Skeletal muscle satellite cell (primary cell): ENCODE measurements at regions not wholly inside any gene's neighbourhood (a gene's known extent, or its start where the extent isn't known, plus 50 kb on each side); places are given as distances from the start of the nearest gene placed in this dataset.

Experiments
- H3K27me3 ChIP-seq: 2 replicates; pipeline ENCODE4 v1.7.0; 2013; ENCODE audit warnings: low read length; ENCODE audit not compliant: control insufficient read depth, insufficient read depth
- H3K36me3 ChIP-seq: 2 replicates; pipeline ENCODE4 v1.7.0; 2013; ENCODE audit warnings: mild to moderate bottlenecking, control low read depth, low read length; ENCODE audit not compliant: insufficient read depth
- H3K4me1 ChIP-seq: 2 replicates; pipeline ENCODE4 v1.7.0; 2013; ENCODE audit warnings: low read length; ENCODE audit not compliant: control insufficient read depth, insufficient read depth
- H3K4me2 ChIP-seq: 2 replicates; pipeline ENCODE4 v1.7.0; 2013; ENCODE audit warnings: mild to moderate bottlenecking, low read length
- H3K4me3 ChIP-seq: 2 replicates; pipeline ENCODE4 v1.7.0; 2013; ENCODE audit warnings: low read length
- H3K9ac ChIP-seq: 2 replicates; pipeline ENCODE4 v1.7.0; 2013; ENCODE audit warnings: mild to moderate bottlenecking, low read depth, low read length, moderate library complexity
- H3K9me3 ChIP-seq: replicated peaks from 2 replicates; pipeline ENCODE4 v1.7.0; 2013; ENCODE audit warnings: mild to moderate bottlenecking, control low read depth, low read length

- no peaks in the 10 kb centered on the region for H3K9me3 ChIP-seq
- H3K36me3 ChIP-seq, result no peaks in the 10 kb centered on the region
- no peaks in the 10 kb centered on the region for H3K27me3 ChIP-seq
- no peak overlapping the region for H3K9ac ChIP-seq
- H3K4me1 ChIP-seq, result peaks cover 20% of the 10 kb centered on the region
- H3K4me3 ChIP-seq, result no peak overlapping the region
- no peak overlapping the region for H3K4me2 ChIP-seq
Observed at GRCh38 chr10:36581237-36581636, 544.2 kb upstream of the ANKRD30A start.

DNA sequence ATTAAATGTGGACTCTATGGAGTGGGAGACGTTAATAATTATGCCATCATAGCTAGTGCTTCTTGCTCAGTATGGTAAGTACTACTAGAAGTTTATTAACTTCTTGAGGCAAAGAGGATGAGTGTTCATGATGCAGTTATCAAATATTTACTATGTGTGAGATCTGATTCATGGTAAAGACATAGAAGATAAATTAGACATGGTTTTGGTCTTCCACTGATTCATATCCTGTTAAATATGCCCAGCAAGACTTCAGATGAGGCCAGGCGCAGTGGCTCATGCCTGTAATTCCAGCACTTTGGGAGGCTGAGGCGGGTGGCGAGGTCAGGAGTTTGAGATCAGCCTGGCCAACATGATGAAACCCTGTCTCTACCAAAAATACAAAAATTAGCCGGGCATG is 547.1 kb upstream of the ANKRD30A start:
- no peaks in the 10 kb centered on the region for H3K27me3 ChIP-seq
- H3K9me3 ChIP-seq, result no peaks in the 10 kb centered on the region
- H3K4me2 ChIP-seq, result no peak overlapping the region
- H3K4me1 ChIP-seq, result peaks cover 20% of the 10 kb centered on the region
- H3K36me3 ChIP-seq, result no peaks in the 10 kb centered on the region
- H3K4me3 ChIP-seq, result no peak overlapping the region
- no peak overlapping the region for H3K9ac ChIP-seq

GRCh38 chr10:36577126-36577525 is 548.3 kb upstream of the ANKRD30A start:
- no peak overlapping the region for H3K9ac ChIP-seq
- H3K9me3 ChIP-seq, result no peaks in the 10 kb centered on the region
- H3K36me3 ChIP-seq, result no peaks in the 10 kb centered on the region
- no peak overlapping the region for H3K4me2 ChIP-seq
- no peak overlapping the region for H3K4me3 ChIP-seq
- peaks cover 20% of the 10 kb centered on the region for H3K4me1 ChIP-seq
- no peaks in the 10 kb centered on the region for H3K27me3 ChIP-seq

DNA sequence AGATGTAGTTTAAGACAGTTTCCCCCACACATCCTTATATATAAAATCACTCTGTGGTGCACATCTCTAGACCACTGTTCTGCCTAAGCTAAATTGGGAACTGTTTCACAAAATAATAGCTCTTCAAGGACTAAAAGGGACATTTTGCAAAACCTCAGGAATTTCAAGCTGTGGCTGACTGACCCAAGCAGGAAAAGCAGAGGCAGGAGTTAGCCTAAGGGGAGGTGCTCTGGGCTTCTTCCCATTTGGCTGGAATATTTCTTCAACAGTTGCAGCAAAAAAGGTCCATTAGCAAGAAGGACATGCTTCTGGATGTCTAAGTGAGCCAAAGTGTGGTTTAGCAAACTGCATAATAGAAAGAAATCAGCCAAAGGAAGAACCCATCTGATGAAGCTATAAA is 551.2 kb upstream of the ANKRD30A start:
- Histone ChIP-seq H3K4me2 (no peak overlapping the region), H3K4me1 (peaks cover 20% of the 10 kb centered on the region), H3K4me3 (no peak overlapping the region), H3K9me3 (no peaks in the 10 kb centered on the region), H3K27me3 (no peaks in the 10 kb centered on the region), H3K36me3 (no peaks in the 10 kb centered on the region), H3K9ac (no peak overlapping the region)

GRCh38 chr10:36573246-36573645 is 552.2 kb upstream of the ANKRD30A start:
- Histone ChIP-seq H3K4me1 (peaks cover 15% of the 10 kb centered on the region), H3K9me3 (no peaks in the 10 kb centered on the region), H3K4me3 (no peak overlapping the region), H3K9ac (no peak overlapping the region), H3K36me3 (no peaks in the 10 kb centered on the region), H3K27me3 (no peaks in the 10 kb centered on the region), H3K4me2 (no peak overlapping the region)

DNA sequence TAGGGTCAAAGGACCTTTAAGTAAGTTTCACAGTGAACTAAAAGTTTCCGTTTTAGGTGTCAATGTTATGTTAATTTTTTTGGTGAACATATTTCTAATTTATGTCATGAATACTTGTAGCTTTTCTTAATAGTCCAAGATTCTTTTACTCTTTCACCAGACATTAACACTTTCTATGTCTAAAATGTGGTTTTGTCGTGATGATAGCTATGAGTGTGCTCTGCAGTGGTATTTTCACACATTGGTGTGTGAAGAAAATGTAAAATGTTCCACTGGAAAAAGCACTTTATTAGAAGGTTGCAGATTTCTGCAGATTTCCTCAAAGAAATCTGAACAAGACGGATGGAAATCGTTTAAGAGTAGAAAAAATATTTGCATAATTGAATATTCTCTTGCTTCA is 561.0 kb upstream of the ANKRD30A start:
- Histone ChIP-seq H3K4me3 (no peak overlapping the region), H3K9ac (no peak overlapping the region), H3K27me3 (no peaks in the 10 kb centered on the region), H3K4me2 (no peak overlapping the region), H3K4me1 (no peaks in the 10 kb centered on the region), H3K9me3 (no peaks in the 10 kb centered on the region), H3K36me3 (no peaks in the 10 kb centered on the region)

- Histone ChIP-seq H3K27me3 (no peaks in the 10 kb centered on the region), H3K4me3 (no peak overlapping the region), H3K4me2 (no peak overlapping the region), H3K4me1 (no peaks in the 10 kb centered on the region), H3K36me3 (no peaks in the 10 kb centered on the region), H3K9me3 (no peaks in the 10 kb centered on the region), H3K9ac (no peak overlapping the region)
Observed at GRCh38 chr10:36559412-36560400, 565.7 kb upstream of the ANKRD30A start.

DNA sequence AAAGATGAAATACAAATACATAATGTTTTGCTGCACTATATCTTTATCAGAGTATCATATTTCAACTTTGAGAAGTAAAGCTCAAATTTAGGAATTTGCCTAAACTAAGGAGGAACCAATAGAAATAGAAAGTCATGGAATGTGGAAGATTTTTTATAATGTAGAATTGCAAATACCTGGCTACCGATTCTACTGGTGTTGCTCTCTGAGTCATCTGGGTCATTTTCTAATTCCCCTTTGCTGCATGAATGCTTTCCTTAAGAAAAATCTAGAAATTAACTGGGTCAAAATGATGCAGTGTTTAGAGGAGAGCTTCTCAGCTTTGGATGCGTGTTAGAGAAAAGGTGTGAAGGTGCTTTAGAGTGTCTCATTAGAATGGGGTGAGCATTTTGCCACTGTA is 568.9 kb upstream of the ANKRD30A start:
- H3K36me3 ChIP-seq, result no peaks in the 10 kb centered on the region
- no peaks in the 10 kb centered on the region for H3K4me1 ChIP-seq
- H3K4me3 ChIP-seq, result no peak overlapping the region
- no peaks in the 10 kb centered on the region for H3K27me3 ChIP-seq
- no peaks in the 10 kb centered on the region for H3K9me3 ChIP-seq
- no peak overlapping the region for H3K9ac ChIP-seq
- H3K4me2 ChIP-seq, result no peak overlapping the region

- Histone ChIP-seq H3K9me3 (no peaks in the 10 kb centered on the region), H3K9ac (no peak overlapping the region), H3K4me1 (no peaks in the 10 kb centered on the region), H3K36me3 (no peaks in the 10 kb centered on the region), H3K4me3 (no peak overlapping the region), H3K4me2 (no peak overlapping the region), H3K27me3 (no peaks in the 10 kb centered on the region)
Observed at GRCh38 chr10:36555036-36555435, 570.4 kb upstream of the ANKRD30A start.

GRCh38 chr10:36547965-36548364 is 577.4 kb upstream of the ANKRD30A start:
- Histone ChIP-seq H3K36me3 (no peaks in the 10 kb centered on the region), H3K9me3 (no peaks in the 10 kb centered on the region), H3K9ac (no peak overlapping the region), H3K4me1 (no peaks in the 10 kb centered on the region), H3K4me2 (no peak overlapping the region), H3K27me3 (no peaks in the 10 kb centered on the region), H3K4me3 (no peak overlapping the region)

GRCh38 chr10:36542493-36542892 is 582.9 kb upstream of the ANKRD30A start:
- H3K27me3 ChIP-seq, result no peaks in the 10 kb centered on the region
- peaks cover 11% of the 10 kb centered on the region for H3K4me1 ChIP-seq
- H3K36me3 ChIP-seq, result no peaks in the 10 kb centered on the region
- H3K4me3 ChIP-seq, result no peak overlapping the region
- H3K9ac ChIP-seq, result no peak overlapping the region
- H3K4me2 ChIP-seq, result no peak overlapping the region
- no peaks in the 10 kb centered on the region for H3K9me3 ChIP-seq

- no peak overlapping the region for H3K4me2 ChIP-seq
- H3K27me3 ChIP-seq, result no peaks in the 10 kb centered on the region
- H3K4me1 ChIP-seq, result peaks cover 12% of the 10 kb centered on the region
- H3K9ac ChIP-seq, result no peak overlapping the region
- no peak overlapping the region for H3K4me3 ChIP-seq
- no peaks in the 10 kb centered on the region for H3K9me3 ChIP-seq
- no peaks in the 10 kb centered on the region for H3K36me3 ChIP-seq
Observed at GRCh38 chr10:36540611-36541010, 584.8 kb upstream of the ANKRD30A start.
